A204.1 (cell line): ENCODE measurements at regions not wholly inside any gene's neighbourhood (a gene's known extent, or its start where the extent isn't known, plus 50 kb on each side); places are given as distances from the start of the nearest gene placed in this dataset.

Experiments used
- FAIRE-seq: peaks from 2 replicates; lab custom pipeline; 2012; peaks lifted over from hg19 to GRCh38; lab: Jason Lieb, UNC

- no peak for FAIRE-seq
These were observed 929.4 kb upstream of the PIK3C3 start for GRCh38 chr18:41025666-41026065.

- FAIRE-seq, result no peak
These were observed 930.2 kb upstream of the PIK3C3 start for GRCh38 chr18:41024792-41025191.

- no peak for FAIRE-seq
These were observed 932.5 kb upstream of the PIK3C3 start for GRCh38 chr18:41022484-41022883.

DNA sequence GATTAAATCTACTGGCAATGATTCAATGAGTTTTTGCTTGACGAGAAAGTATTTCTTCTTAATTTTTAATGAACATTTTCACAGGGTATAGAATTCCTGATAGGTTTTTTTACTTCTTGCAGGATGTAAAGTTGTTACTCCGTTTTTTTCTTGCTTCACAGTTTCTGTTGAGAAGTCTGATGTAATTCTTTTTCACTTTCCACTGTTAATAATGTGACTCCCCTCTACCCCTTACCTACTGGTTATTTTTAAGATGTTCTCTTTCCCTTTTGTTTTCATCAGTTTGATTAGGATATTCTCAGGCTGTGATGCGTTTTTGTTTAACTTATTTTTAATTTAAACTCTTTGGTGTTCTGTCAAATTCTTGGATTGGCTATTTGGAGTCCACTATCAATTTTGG is 933.9 kb upstream of the PIK3C3 start:
- no peak for FAIRE-seq

DNA sequence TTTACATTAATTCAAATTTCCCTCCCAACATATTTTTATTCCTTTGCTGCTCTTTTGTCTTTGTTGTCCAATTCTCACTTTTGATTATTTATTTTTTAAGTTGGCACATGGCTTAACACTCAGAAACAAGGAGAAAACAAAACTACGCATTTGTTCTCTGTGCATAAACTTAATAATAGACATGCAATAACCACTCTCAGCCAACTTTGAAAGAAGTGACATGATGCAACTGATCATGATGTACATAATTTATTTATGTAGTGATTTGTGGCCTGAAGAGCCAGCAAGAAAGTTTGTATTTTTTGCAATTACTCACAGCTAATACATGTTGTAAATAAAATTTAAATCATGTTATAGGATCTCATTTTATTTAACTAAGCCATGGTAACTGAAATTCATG is 942.8 kb upstream of the PIK3C3 start:
- FAIRE-seq, result no peak

GRCh38 chr18:41009926-41010325 is 945.1 kb upstream of the PIK3C3 start:
- no peak for FAIRE-seq

DNA sequence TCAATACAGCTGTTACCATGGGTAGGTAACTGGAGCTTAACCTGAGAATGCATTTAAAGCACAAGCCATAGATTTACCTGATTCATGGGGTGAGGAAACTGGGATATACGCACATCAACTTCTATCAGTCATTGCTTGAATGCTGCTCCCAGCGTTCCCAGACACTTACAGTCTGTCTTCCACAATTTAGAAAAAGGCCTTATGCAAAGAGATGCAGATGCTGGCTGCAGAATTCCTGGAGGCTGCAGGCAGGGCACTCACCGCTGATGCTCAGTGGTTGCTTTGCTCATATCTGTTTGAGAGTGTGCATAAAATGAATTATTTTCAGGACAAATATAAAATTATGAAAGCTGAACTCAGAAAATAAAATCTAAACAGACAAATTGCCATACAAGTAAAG is 950.7 kb upstream of the PIK3C3 start:
- no peak for FAIRE-seq

DNA sequence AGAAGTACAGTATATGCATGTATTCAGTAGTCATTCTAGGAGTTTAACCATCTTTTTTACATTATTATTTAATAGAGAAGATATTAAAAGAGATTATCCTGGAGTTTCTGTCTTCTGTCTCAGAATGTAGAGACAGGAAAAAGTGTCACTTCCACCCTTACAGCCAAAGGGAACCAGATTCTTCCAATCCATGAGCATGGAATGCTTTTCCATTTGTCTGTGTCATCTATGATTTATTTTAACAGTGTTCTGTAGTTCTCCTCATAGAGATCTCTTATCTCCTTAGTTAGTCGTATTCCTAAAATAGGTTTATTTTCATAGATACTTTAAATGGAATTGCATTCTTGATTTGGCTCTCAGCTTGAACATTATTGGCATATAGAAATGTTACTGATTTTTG is 959.5 kb upstream of the PIK3C3 start:
- no peak for FAIRE-seq

DNA sequence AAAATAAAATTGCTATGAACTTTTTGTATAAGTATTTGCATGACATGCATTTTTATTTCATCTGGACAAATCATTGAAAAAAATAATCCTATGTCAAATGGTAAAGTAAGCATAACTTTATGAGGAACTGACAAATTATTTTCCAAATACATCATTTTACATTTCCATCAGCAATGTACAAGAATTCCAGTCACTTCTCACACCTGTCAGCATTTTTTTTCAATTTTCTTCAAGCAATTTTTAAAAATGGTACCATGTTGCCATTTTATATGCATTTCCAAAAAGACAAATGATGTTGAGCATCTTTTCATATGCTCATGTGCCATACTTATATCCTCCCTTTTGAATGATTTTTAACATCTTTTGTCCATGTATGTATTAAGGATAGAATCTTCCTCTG is 961.7 kb upstream of the PIK3C3 start:
- no peak for FAIRE-seq

GRCh38 chr18:40987581-40987980 is 967.5 kb upstream of the PIK3C3 start:
- FAIRE-seq, result no peak

DNA sequence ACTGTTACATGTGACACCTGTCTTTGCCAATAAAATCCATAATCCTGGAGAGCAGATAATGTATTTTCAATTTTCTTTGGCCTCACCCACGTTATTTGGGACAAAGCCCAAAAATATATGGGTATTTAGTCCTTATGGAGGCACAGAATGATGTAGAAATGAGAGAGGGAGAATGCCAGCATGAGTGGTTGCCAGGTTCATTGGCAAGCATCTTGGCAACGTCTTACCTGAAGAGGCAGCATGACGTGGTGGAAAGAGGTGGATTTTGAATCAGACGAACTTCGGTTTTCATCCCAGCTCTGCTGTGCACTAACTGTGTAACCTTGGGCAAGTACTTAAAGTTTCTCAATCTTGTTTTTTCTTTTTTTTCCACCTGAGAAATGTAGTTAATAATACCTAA is 969.6 kb upstream of the PIK3C3 start:
- no peak for FAIRE-seq

GRCh38 chr18:40984856-40985255 is 970.2 kb upstream of the PIK3C3 start:
- FAIRE-seq, result no peak

- FAIRE-seq, result no peak
These were observed 971.2 kb upstream of the PIK3C3 start for GRCh38 chr18:40983835-40984234.

DNA sequence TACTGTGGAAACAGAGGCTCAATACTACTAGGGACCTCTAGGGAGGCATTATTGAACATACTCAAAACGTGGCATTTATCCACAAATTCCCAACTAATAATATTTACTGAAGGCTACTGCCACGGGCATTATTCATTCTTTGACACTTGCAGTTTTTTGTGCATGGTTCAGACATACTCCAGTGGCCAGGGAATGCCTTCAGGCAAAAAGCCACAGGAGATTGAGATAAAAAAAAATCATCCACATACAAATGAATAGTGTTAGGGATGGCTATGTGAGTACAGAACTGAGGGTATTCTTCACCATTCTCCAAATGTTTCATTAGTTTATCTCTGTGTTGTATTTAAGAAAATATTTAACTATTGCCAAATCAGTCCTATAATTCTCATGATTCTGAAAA is 974.9 kb upstream of the PIK3C3 start:
- no peak for FAIRE-seq

- no peak for FAIRE-seq
These were observed 979.0 kb upstream of the PIK3C3 start for GRCh38 chr18:40976050-40976449.

- FAIRE-seq, result no peak
These were observed 980.6 kb upstream of the PIK3C3 start for GRCh38 chr18:40974448-40974847.

DNA sequence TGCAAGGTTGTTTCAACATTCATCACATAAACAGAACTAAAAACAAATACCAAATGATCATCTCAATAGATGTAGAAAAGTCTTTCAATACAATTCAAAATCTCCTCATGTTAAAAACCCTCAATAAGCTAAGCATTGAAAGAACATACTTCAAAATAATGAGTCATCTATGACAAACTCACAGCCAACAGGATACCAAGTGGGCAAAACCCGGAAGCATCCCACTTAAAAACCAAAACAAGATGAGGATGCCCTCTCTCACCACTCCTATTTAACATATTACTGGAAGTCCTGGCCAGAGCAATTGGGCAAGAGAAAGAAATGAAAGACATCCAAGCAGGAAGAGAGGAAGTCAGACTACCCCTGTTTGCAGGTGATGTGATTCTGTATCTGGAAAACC is 992.2 kb upstream of the PIK3C3 start:
- no peak for FAIRE-seq

DNA sequence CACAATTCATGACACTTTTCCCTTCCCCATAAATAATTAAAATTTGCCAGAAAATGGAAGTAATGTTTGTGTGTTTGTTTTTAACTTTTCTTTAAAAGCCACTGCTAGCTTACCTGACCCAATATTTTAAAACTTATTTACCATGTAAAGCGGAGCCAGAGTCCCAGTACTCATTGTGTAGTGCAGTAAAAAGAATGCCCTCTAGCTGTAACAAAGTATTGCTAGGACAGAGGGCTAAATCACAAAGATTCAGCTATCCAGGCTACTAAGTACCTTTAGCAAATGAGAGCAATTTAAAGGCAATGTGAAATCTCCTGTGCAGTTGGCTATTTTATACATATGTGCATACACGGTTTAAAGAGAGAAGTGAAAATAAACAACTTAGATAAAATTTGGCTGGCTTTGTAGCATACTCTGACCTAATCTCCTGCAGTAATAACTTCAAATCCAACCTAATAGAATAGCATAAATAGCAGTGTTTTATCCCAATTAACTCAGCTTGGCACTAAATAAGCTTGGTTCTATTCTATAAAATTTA is 997.4 kb upstream of the PIK3C3 start:
- FAIRE-seq, result no peak

DNA sequence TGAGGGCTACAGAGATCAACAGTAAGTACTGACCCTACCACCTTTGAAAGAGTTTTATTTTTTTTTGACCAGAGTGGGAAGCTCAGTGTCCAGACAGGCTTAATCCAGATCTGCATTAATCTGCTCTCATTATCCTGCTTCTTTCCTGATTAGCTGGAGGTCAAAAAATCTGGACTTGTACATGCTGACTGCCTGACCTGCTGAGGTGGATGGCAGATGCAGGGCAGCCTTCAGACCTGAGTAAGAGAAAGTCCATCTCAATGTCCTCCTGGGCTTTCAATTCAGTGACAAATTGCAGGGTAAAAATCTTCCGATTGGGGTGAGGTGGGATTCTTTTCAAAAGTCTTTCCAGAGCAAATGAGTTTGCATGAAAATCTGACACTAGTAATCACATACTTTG is 998.8 kb upstream of the PIK3C3 start:
- FAIRE-seq, result no peak

DNA sequence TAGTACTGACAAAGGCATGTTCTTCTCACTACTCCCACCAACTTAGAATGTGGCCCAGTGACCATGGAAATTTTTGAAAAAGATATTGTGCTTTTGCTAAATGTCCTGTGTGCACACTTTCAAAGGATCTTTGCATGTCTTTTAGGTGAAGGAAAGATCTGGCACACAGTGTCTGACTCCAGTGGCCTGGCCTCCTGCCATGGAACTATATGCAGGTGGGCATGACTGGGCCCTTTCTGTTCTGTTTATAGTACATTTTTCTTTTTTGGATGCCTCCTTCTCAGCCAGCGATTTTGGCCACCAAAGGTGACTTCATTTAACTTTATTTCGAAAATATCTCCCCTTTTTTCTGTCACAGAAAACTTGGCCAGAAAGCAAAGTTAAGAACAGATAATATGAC is 999.7 kb upstream of the PIK3C3 start:
- no peak for FAIRE-seq

DNA sequence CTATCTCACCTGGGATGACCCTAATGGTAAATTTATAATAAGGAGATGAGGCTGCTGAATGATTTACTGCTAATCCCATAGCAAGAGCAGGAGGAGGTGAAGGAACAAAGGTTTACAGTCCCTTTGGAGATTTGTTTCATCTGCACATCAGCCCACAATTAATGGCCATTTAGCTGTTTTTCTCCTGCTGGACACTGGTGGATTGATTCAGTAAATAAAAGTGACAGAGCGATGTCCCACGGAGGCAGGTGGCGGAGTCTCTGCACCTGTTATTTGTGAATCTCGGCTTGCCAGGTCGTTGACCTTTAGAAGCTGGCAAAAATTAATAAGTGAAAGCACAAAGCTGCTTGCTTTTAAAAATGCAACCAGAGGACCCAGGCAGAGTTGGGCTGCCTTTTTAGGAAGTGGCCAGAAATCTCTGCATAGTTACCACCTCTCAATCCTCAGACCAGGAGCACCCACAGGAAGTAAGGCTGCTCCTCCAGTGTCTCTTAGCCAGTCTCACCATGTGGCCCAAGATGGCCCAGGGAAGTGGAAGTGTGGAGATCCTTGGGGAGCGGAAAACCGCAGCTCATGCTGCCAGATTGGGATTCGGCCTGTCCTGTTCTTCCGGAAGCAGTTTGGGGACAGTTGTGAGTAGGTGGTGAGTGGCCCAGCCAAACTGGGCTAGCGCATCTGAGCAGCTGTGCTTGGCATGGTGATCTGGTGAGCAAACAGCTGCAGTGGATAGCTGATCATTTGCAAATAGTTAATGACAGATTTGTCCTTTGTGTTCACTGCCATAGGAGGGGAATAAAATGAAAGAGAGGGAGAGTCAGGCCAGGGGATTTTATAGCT is 1005.7 kb upstream of the PIK3C3 start:
- FAIRE-seq, result no peak

- FAIRE-seq, result no peak
These were observed 1010.5 kb upstream of the PIK3C3 start for GRCh38 chr18:40944576-40944975.

DNA sequence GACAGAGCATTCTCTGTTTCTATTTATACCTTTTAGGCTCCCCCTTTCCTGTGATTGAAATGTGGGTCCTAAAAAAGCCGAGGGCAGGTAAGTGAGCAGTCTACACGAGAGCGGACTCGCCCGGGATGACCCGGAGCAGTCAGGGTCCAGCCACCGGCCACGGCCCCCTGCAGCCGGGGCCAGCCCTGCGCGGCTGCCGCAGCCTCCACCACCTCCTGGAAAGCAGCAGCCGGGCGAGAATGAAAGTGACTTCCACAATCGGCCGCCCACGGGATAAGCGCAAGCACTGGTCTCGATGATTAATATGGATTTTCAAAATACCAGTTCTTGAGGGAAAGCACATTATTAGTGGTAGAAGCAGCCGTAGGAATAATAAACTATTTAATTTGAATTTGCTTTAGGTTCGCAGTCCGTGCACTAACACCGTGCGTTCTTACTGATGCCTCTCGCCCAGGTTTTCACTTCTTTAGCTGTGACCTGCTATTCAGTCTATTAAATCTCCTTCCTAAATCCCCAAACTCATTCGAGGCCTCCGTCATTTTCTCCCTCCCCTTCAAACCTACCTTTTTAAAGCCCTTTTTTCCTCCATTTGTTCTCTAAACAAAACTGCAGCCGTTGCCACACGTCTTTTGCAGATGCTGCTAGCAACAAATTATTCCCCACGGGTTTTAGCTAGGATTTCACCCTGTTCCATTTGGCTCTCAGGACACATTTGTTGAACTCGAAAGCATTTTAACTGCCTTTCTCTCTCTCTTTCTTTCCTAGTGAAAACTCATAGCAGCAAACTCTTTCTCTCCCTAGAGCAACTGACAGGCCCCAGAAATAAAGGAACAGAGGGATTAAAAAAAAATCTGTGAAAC is 1015.1 kb upstream of the PIK3C3 start:
- FAIRE-seq, result no peak
